ENCODE measurements at regions not wholly inside any gene's neighbourhood (a gene's known extent, or its start where the extent isn't known, plus 50 kb on each side); places are given as distances from the start of the nearest gene placed in this dataset.
A peak's percentile ranks its signal among the peaks of the same experiment; 100 is the strongest.

- Histone ChIP-seq H3K18ac (ENCODE audit: extremely low read depth, low read length) (no peak overlapping the region), H3K4me3 (ENCODE audit: extremely low read depth in 1 of 4, insufficient read depth in 2 of 4, low read depth in 3 of 4, low read length in 4 of 4) (no peak overlapping the region), H3K79me2 (ENCODE audit: control insufficient read depth in 1 of 2, insufficient read depth in 2 of 2, low read length in 2 of 2) (no peaks in the 10 kb centered on the region), H2BK15ac (ENCODE audit: low read length) (no peak overlapping the region), H4K20me1 (replicated peaks in 1 of 2; ENCODE audit: control insufficient read depth in 1 of 2, insufficient read depth in 2 of 2, low read length in 2 of 2) (peaks cover 0 to 1% of the 10 kb centered on the region in 2 experiments), H3K9ac (replicated peaks in 1 of 4; ENCODE audit: extremely low read depth in 1 of 4, low read depth in 3 of 4, low read length in 3 of 4) (no peak overlapping the region), H2AK5ac (ENCODE audit: low read depth, low read length) (no peak overlapping the region), H3K56ac (replicated peaks; ENCODE audit: insufficient read length, low read depth, low read length) (no peak overlapping the region), H3K4ac (replicated peaks; ENCODE audit: insufficient read length, low read depth, low read length) (no peak overlapping the region), H3K27ac (ENCODE audit: low read depth, low read length) (no peak overlapping the region), H3K9me3 (ENCODE audit: insufficient read depth in 2 of 2, low read depth in 1 of 2, low read length in 1 of 2) (no peaks in the 10 kb centered on the region), H3K36me3 (ENCODE audit: control insufficient read depth in 2 of 4, insufficient read depth in 4 of 4, low read length in 3 of 4) (no peaks in the 10 kb centered on the region), H2BK120ac (replicated peaks; ENCODE audit: low read depth, low read length) (no peak overlapping the region), H2BK12ac (ENCODE audit: low read depth, low read length) (no peak overlapping the region), H3K79me1 (ENCODE audit: low read depth, low read length) (no peaks in the 10 kb centered on the region), H3K27me3 (replicated peaks in 1 of 4; ENCODE audit: control insufficient read depth in 3 of 4, extremely low read depth in 1 of 4, insufficient read depth in 3 of 4, low read length in 3 of 4) (no peaks in the 10 kb centered on the region), H2AFZ (ENCODE audit: low read length) (no peak overlapping the region), H4K5ac (ENCODE audit: insufficient read length, low read depth, low read length) (no peak overlapping the region), H2BK5ac (ENCODE audit: low read depth, low read length) (0 out of 2 replicates have a peak overlapping the region, but pooled peaks have one; percentile 15), H4K91ac (replicated peaks; ENCODE audit: insufficient read length, low read length) (no peak overlapping the region), H3K23ac (ENCODE audit: insufficient read length) (no peak overlapping the region), H3K4me1 (replicated peaks in 1 of 4; ENCODE audit: control insufficient read depth in 3 of 4, insufficient read depth in 4 of 4, low read length in 3 of 4) (no peaks in the 10 kb centered on the region), H3K4me2 (ENCODE audit: insufficient read depth in 1 of 2, low read depth in 2 of 2, low read length in 2 of 2) (no peak overlapping the region), H3K14ac (ENCODE audit: insufficient read length) (no peak overlapping the region), H2BK20ac (ENCODE audit: low read length) (no peak overlapping the region), H3K23me2 (ENCODE audit: low read depth, low read length) (no peaks in the 10 kb centered on the region), H4K8ac (ENCODE audit: extremely low read depth, insufficient read depth, low read length) (no peak overlapping the region)
- CTCF ChIA-PET (ENCODE audit: partially characterized antibody), result interaction anchor here (0.7 to 1.7 kb wide), 4 partner anchors 12 to 58 kb away, joined by 3 to 8 read pairs (median 4); no protein-coding TSS in a partner anchor
- no peak for FAIRE-seq
- 89% methylated on average over 9 of the region's 9 CpGs; no CpG with 5 or more reads in 1 of the 2 experiments for WGBS, 2 experiments (ENCODE audit: extremely low coverage in 1 of 2, insufficient coverage in 1 of 2, insufficient read length in 1 of 2, insufficient replicate concordance in 2 of 2, low coverage in 1 of 2, low lambda C conversion rate in 2 of 2, missing lambda C conversion rate in 1 of 2)
- POLR2A ChIA-PET (ENCODE audit: partially characterized antibody), result interaction anchor here (1.2 kb wide), 1 partner anchor 55 kb away, joined by 3 read pairs; no protein-coding TSS in a partner anchor
- DNase-seq (ENCODE audit: low read depth in 1 of 2, low spot score in 2 of 2), result no peak
- TF ChIP-seq BRCA1 (IDR thresholded peaks at IDR 0.05; ENCODE audit: low read depth, low read length), result no peak
- no peak for TF ChIP-seq MAFK (IDR thresholded peaks at IDR 0.05; ENCODE audit: low read depth, low read length)
- TF ChIP-seq YY1 (IDR thresholded peaks at IDR 0.05; ENCODE audit: low read depth, low read length), result no peak
- TF ChIP-seq JUND (IDR thresholded peaks at IDR 0.05; ENCODE audit: low read length), result no peak
- no peak for TF ChIP-seq CEBPB (IDR thresholded peaks at IDR 0.05; ENCODE audit: low read depth, low read length)
- no peak for TF ChIP-seq SIRT6 (IDR thresholded peaks at IDR 0.05; ENCODE audit: low read length)
- TF ChIP-seq CREB1 (IDR thresholded peaks at IDR 0.05), result no peak
- TF ChIP-seq MAX (IDR thresholded peaks at IDR 0.05), result no peak
- no peak for TF ChIP-seq NRF1 (IDR thresholded peaks at IDR 0.05; ENCODE audit: low read depth, low read length)
- TF ChIP-seq KDM4A (IDR thresholded peaks at IDR 0.05; ENCODE audit: low read depth, low read length, severe bottlenecking), result no peak
- TF ChIP-seq SIX5 (IDR thresholded peaks at IDR 0.05; ENCODE audit: low read depth, low read length), result no peak
- TF ChIP-seq HDAC2 (IDR thresholded peaks at IDR 0.05; ENCODE audit: borderline replicate concordance in 1 of 2, low read depth in 2 of 2, low read length in 2 of 2), result no peak
- TF ChIP-seq BCL11A (IDR thresholded peaks at IDR 0.05; ENCODE audit: low read depth in 2 of 2, low read length in 2 of 2), result no peak
- no peak for TF ChIP-seq HDAC6 (IDR thresholded peaks at IDR 0.05; ENCODE audit: low read depth, low read length)
- no peak for TF ChIP-seq KDM1A (IDR thresholded peaks at IDR 0.05; ENCODE audit: borderline replicate concordance, low read length)
- no peak for TF ChIP-seq RAD21 (IDR thresholded peaks at IDR 0.05 in 1 of 2, conservative IDR thresholded peaks at IDR 0.05 in 1 of 2; ENCODE audit: low read depth in 2 of 2, low read length in 2 of 2)
Observed at GRCh38 chr3:124413393-124413792, 316.9 kb upstream of the UMPS start.
